Cardiac fibroblast (primary cell): ENCODE measurements at regions not wholly inside any gene's neighbourhood (a gene's known extent, or its start where the extent isn't known, plus 50 kb on each side); places are given as distances from the start of the nearest gene placed in this dataset.

Experiments
- DNase-seq, 2 donors: peaks; one replicate each; pipeline versions ENCODE4 v3.0.0 to v3.0.0-alpha.2; 2010; ENCODE audit warnings: low read depth in 2 of 2
- H3K4me3 ChIP-seq, 2 donors: replicated peaks in 1 of 2; 1 replicate in 1 of 2; 2 replicates in 1 of 2; pipeline ENCODE4 v1.5.1; 2011; ENCODE audit warnings: low read depth in 2 of 2, low read length in 2 of 2, mild to moderate bottlenecking in 2 of 2, moderate library complexity in 1 of 2
- CTCF ChIP-seq: IDR thresholded peaks from one replicate; pipeline ENCODE4 v1.5.1; 2011; ENCODE audit warnings: low read depth, mild to moderate bottlenecking, low read length, inconsistent platforms

- no peak for TF ChIP-seq CTCF
- no peak overlapping the region for H3K4me3 ChIP-seq
- DNase-seq, result no peak
These were observed 71.7 kb upstream of the LIMCH1 start for GRCh38 chr4:41466249-41466648.

- no peak overlapping the region for H3K4me3 ChIP-seq
- TF ChIP-seq CTCF, result no peak
- DNase-seq, result no peak
These were observed 69.8 kb upstream of the LIMCH1 start for GRCh38 chr4:41468122-41468521.

GRCh38 chr4:41471126-41472071 is 66.6 kb upstream of the LIMCH1 start:
- no peak for DNase-seq
- TF ChIP-seq CTCF, result no peak
- H3K4me3 ChIP-seq, result no peak overlapping the region

GRCh38 chr4:41472081-41472480 is 65.9 kb upstream of the LIMCH1 start:
- no peak overlapping the region for H3K4me3 ChIP-seq
- TF ChIP-seq CTCF, result no peak
- no peak for DNase-seq

GRCh38 chr4:41473176-41473575 is 64.8 kb upstream of the LIMCH1 start:
- DNase-seq, result no peak
- H3K4me3 ChIP-seq, result no peak overlapping the region
- no peak for TF ChIP-seq CTCF

- DNase-seq, result peak; percentile 8 to 14
- no peak for TF ChIP-seq CTCF
- H3K4me3 ChIP-seq, result no peak overlapping the region
These were observed 62.6 kb upstream of the LIMCH1 start for GRCh38 chr4:41475402-41475801.
